Tibial artery (tissue), 4 donors: ENCODE measurements at regions not wholly inside any gene's neighbourhood (a gene's known extent, or its start where the extent isn't known, plus 50 kb on each side); places are given as distances from the start of the nearest gene placed in this dataset.

Experiments
- DNase-seq, 2 donors: peaks; one replicate each; pipeline ENCODE4 v3.0.0-alpha.2; 2019
- H3K27ac ChIP-seq, 2 donors: fragments of 200-600 bp; sonication (generic) in 1 of 2; 1 replicate in 1 of 2; 2 replicates in 1 of 2; pipeline ENCODE4 v1.5.1; 2018 to 2019; ENCODE audit warnings: mild to moderate bottlenecking in 1 of 2
- H3K27me3 ChIP-seq, 2 donors: fragments of 200-600 bp; sonication (generic) in 1 of 2; one replicate each; pipeline versions ENCODE4 v1.5.1 to v1.6.0; 2016 to 2019
- H3K36me3 ChIP-seq, 3 donors: fragments of 200-600 bp; sonication (generic) in 2 of 3; one replicate each; pipeline ENCODE4 v1.5.1; 2016 to 2019; ENCODE audit warnings: mild to moderate bottlenecking in 2 of 3
- H3K4me1 ChIP-seq, 4 donors: fragments of 200-600 bp; sonication (generic) in 2 of 4; 1 replicate in 3 of 4; 2 replicates in 1 of 4; pipeline ENCODE4 v1.5.1; 2016 to 2019
- H3K4me3 ChIP-seq, 2 donors: fragments of 200-600 bp; sonication (generic) in 1 of 2; 1 replicate in 1 of 2; 2 replicates in 1 of 2; pipeline ENCODE4 v1.5.1; 2018 to 2019; ENCODE audit warnings: mild to moderate bottlenecking in 2 of 2
- H3K9me3 ChIP-seq, 3 donors: fragments of 200-600 bp; sonication (generic) in 1 of 3; one replicate each; pipeline ENCODE4 v1.5.1; 2016 to 2019
- intact Hi-C: fragments of 100-400 bp; cut with DNase I; formaldehyde crosslinking; loops from one replicate; pipeline ENCODE4 v1.15.0; 2023; ENCODE audit warnings: low total_unique reads
- TF ChIP-seq, protein P1 (sequence below), 2 experiments: fragments of 200-600 bp in 1 of 2; fragments of 450-650 bp in 1 of 2; IDR thresholded peaks; one replicate each; pipeline ENCODE4 v1.5.1; 2017 to 2019; ENCODE audit warnings: antibody characterized with exemption in 2 of 2, mild to moderate bottlenecking in 1 of 2, moderate library complexity in 1 of 2

DNA sequence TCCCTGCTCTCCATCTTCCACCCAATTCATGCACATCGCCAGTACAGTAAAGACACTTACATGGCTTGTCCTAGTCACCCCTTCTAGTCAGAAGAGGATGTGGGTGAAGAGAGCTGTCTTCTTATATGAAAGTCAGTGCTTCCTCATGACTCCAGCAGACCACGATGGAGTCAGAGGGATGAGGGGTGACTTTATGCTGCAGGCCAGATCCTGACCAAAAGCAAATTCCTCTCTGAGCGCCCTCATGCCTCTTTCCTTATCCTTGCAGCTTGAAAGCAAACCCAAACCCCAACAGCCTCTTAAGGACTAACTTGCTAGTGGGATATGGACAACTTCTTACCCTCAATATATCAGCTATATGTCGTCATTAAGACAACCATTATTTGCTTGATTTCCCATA, 348.2 kb upstream of the DUSP10 start:
- TF ChIP-seq, protein P1, sequence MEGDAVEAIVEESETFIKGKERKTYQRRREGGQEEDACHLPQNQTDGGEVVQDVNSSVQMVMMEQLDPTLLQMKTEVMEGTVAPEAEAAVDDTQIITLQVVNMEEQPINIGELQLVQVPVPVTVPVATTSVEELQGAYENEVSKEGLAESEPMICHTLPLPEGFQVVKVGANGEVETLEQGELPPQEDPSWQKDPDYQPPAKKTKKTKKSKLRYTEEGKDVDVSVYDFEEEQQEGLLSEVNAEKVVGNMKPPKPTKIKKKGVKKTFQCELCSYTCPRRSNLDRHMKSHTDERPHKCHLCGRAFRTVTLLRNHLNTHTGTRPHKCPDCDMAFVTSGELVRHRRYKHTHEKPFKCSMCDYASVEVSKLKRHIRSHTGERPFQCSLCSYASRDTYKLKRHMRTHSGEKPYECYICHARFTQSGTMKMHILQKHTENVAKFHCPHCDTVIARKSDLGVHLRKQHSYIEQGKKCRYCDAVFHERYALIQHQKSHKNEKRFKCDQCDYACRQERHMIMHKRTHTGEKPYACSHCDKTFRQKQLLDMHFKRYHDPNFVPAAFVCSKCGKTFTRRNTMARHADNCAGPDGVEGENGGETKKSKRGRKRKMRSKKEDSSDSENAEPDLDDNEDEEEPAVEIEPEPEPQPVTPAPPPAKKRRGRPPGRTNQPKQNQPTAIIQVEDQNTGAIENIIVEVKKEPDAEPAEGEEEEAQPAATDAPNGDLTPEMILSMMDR (IDR thresholded peaks at IDR 0.05) = no peak
- no peaks in the 10 kb centered on the region for H3K4me1 ChIP-seq
- intact Hi-C loops = loop anchor here (10.0 kb wide), 1 partner anchor 365 kb away; no protein-coding TSS in a partner anchor

DNA sequence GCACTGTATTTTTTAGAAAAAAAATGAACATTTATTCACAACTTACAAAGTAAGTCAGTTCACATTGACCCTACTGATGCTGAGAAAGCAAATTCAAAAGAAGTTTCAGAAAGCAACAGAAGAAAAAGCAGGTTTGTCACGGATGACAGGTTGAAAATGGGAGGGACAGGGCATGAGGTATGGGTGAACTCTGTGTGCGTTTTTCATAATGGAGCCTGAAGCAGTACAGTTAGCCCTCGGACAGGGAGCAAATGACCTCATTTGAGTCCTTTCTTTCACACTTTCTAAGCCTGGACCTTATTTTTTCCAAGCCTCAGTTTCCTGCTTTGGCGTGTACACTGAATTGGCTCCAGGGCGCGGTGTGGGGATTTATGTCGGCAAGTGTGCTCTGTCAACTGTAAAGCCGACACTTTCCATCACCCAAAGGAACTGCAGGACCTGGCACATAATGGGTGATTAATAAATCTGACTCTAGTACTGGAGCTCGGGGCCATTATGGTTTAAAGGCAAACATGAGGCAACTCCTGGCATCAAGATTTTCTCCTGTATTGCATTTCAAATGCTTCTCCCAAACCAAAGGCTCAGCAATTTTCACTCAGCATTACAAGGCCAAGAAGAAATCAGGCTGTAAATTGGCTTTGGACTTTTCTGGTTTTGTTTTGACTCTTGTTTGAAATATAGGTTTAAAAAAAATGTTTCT, 345.5 kb upstream of the DUSP10 start:
- TF ChIP-seq, protein P1 (IDR thresholded peaks at IDR 0.05) = no peak
- peaks cover 0 to 3% (median 0%) of the 10 kb centered on the region in 3 donors for H3K9me3 ChIP-seq
- no peak overlapping the region for H3K27ac ChIP-seq
- intact Hi-C loops = no loop called here
- no peak for DNase-seq
- H3K27me3 ChIP-seq = no peaks in the 10 kb centered on the region
- H3K36me3 ChIP-seq = no peaks in the 10 kb centered on the region
- H3K4me3 ChIP-seq = no peak overlapping the region
- H3K4me1 ChIP-seq = no peaks in the 10 kb centered on the region

More for the DNA sequence above, 348.2 kb upstream of the DUSP10 start:
- Histone ChIP-seq H3K36me3 (no peaks in the 10 kb centered on the region), H3K27me3 (no peaks in the 10 kb centered on the region), H3K9me3 (no peaks in the 10 kb centered on the region), H3K27ac (no peak overlapping the region), H3K4me3 (no peak overlapping the region)
- DNase-seq = no peak

DNA sequence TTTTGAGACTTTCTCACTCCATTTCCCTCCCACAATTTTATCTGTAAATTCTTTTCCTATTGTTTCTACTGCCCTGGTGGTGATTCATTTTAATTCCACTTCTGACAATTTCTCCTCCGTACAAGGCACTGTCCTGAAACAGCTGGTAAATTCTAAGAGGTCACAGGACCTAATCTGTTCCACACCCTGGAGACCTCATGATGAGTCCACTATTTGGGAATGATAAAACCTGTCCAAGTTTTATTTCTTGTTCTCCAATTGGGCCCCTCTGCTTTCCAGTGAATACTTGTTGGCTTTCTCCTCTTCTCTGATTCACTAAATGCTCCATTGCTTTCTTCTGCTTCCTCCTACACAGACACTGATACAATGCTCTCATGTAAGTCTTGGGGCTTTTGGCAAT, 343.1 kb upstream of the DUSP10 start:
- no peaks in the 10 kb centered on the region for H3K4me1 ChIP-seq
- H3K9me3 ChIP-seq = peaks cover 0 to 3% (median 0%) of the 10 kb centered on the region in 3 donors
- H3K4me3 ChIP-seq = no peak overlapping the region
- intact Hi-C loops = no loop called here
- DNase-seq = no peak
- no peaks in the 10 kb centered on the region for H3K36me3 ChIP-seq
- no peaks in the 10 kb centered on the region for H3K27me3 ChIP-seq
- TF ChIP-seq, protein P1 (IDR thresholded peaks at IDR 0.05) = no peak
- H3K27ac ChIP-seq = no peak overlapping the region

DNA sequence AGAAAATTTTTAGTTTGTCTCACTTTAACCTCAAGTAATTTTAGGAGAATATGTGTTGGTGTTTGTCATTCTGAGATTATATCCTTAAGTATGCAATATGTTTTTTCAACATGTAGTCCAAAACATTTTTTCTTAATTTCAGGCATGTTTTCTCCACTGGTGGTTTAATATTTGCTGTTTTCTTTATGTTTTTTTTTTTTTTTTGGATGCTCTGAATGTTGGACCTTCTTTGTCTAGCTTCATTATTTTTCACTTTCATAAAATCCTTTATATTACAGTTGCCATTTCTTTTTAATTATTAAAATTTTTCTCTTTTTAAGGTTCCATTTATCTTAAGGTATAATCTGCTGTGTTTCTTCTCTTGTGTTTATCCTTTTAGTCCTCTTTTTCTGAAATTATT, 342.2 kb upstream of the DUSP10 start:
- Histone ChIP-seq H3K9me3 (peaks cover 0 to 3% (median 0%) of the 10 kb centered on the region in 3 donors), H3K27me3 (no peaks in the 10 kb centered on the region), H3K4me1 (peaks cover 0 to 4% (median 1%) of the 10 kb centered on the region in 4 donors), H3K36me3 (no peaks in the 10 kb centered on the region), H3K27ac (no peak overlapping the region), H3K4me3 (no peak overlapping the region)
- DNase-seq = no peak
- intact Hi-C loops = no loop called here
- TF ChIP-seq, protein P1 (IDR thresholded peaks at IDR 0.05) = no peak

DNA sequence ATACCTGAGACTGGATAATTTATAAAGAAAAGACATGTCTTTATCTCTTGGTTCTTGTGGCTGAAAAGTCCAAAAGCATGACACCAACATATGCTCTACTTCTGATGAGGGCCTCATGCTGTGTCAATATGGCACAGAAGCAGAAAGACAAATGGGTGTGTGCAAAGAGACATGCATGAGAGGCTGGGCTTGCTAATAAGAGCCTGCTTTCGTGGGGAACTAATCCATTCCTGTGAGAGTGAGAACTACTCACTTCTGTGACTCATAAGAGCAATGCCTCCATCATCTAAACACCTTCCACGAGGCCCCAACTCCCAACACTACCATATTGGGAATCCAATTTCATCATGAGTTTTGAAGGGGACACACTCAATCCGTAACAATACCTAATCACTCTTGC, 340.0 kb upstream of the DUSP10 start:
- H3K27ac ChIP-seq = no peak overlapping the region
- TF ChIP-seq, protein P1 (IDR thresholded peaks at IDR 0.05) = no peak
- intact Hi-C loops = no loop called here

More for the DNA sequence above, 340.0 kb upstream of the DUSP10 start:
- H3K9me3 ChIP-seq = peaks cover 0 to 3% (median 0%) of the 10 kb centered on the region in 3 donors
- no peaks in the 10 kb centered on the region for H3K36me3 ChIP-seq
- no peak for DNase-seq
- H3K27me3 ChIP-seq = no peaks in the 10 kb centered on the region
- no peak overlapping the region for H3K4me3 ChIP-seq
- H3K4me1 ChIP-seq = peaks cover 0 to 9% (median 6%) of the 10 kb centered on the region in 4 donors
